ENCODE measurements at regions not wholly inside any gene's neighbourhood (a gene's known extent, or its start where the extent isn't known, plus 50 kb on each side); places are given as distances from the start of the nearest gene placed in this dataset.

GRCh38 chr5:136726506-136726905, 361.2 kb upstream of the TRPC7 start:
- no peak for TF ChIP-seq CTCF (IDR thresholded peaks at IDR 0.05)
- TF ChIP-seq EZH2 (IDR thresholded peaks at IDR 0.05; ENCODE audit: borderline replicate concordance, insufficient read depth, low read depth, low read length, poor library complexity, severe bottlenecking) = no peak
